ENCODE measurements at regions not wholly inside any gene's neighbourhood (a gene's known extent, or its start where the extent isn't known, plus 50 kb on each side); places are given as distances from the start of the nearest gene placed in this dataset.

- H3K36me3 ChIP-seq (ENCODE audit: control insufficient read depth, low read length), result no peaks in the 10 kb centered on the region
- H3K4me2 ChIP-seq (ENCODE audit: low read length), result no peak overlapping the region
- H3K27ac ChIP-seq (ENCODE audit: low read depth, low read length), result no peak overlapping the region
- H3K79me2 ChIP-seq (ENCODE audit: control insufficient read depth, low read length), result no peaks in the 10 kb centered on the region
- no peaks in the 10 kb centered on the region for H3K27me3 ChIP-seq (ENCODE audit: control insufficient read depth, low read length)
- H4K20me1 ChIP-seq (ENCODE audit: control insufficient read depth, insufficient read depth, low read depth, low read length), result no peaks in the 10 kb centered on the region
- no peak overlapping the region for H3K4me3 ChIP-seq (ENCODE audit: low read length)
- H3F3A ChIP-seq (ENCODE audit: control insufficient read depth, insufficient read depth), result no peaks in the 10 kb centered on the region
- H3K4me1 ChIP-seq (ENCODE audit: control insufficient read depth, low read length), result no peaks in the 10 kb centered on the region
- no peaks in the 10 kb centered on the region for H3K9me2 ChIP-seq (replicated peaks; ENCODE audit: control insufficient read depth, low read length)
- TF ChIP-seq EZH2phosphoT487 (IDR thresholded peaks at IDR 0.05; ENCODE audit: borderline replicate concordance, low read length) (no peak), CTCF (IDR thresholded peaks at IDR 0.05; ENCODE audit: low read depth, low read length, poor library complexity, severe bottlenecking) (no peak)
- no peaks in the 10 kb centered on the region for H3K9me3 ChIP-seq (ENCODE audit: control insufficient read depth, insufficient read depth, low read length)
Observed at GRCh38 chr12:23168459-23168858, 543.5 kb downstream of the ETNK1 start.

GRCh38 chr12:23169012-23169695, 544.2 kb downstream of the ETNK1 start:
- no peaks in the 10 kb centered on the region for H3K79me2 ChIP-seq (ENCODE audit: control insufficient read depth, low read length)
- no peaks in the 10 kb centered on the region for H3K9me3 ChIP-seq (ENCODE audit: control insufficient read depth, insufficient read depth, low read length)
- H3K9me2 ChIP-seq (replicated peaks; ENCODE audit: control insufficient read depth, low read length), result no peaks in the 10 kb centered on the region
- no peaks in the 10 kb centered on the region for H3K27me3 ChIP-seq (ENCODE audit: control insufficient read depth, low read length)
- no peak overlapping the region for H3K4me2 ChIP-seq (ENCODE audit: low read length)
- no peaks in the 10 kb centered on the region for H4K20me1 ChIP-seq (ENCODE audit: control insufficient read depth, insufficient read depth, low read depth, low read length)
- no peaks in the 10 kb centered on the region for H3K4me1 ChIP-seq (ENCODE audit: control insufficient read depth, low read length)
- no peaks in the 10 kb centered on the region for H3K36me3 ChIP-seq (ENCODE audit: control insufficient read depth, low read length)
- no peak overlapping the region for H3K4me3 ChIP-seq (ENCODE audit: low read length)
- no peaks in the 10 kb centered on the region for H3F3A ChIP-seq (ENCODE audit: control insufficient read depth, insufficient read depth)
- H3K27ac ChIP-seq (ENCODE audit: low read depth, low read length), result no peak overlapping the region
- TF ChIP-seq CTCF (IDR thresholded peaks at IDR 0.05; ENCODE audit: low read depth, low read length, poor library complexity, severe bottlenecking) (no peak), EZH2phosphoT487 (IDR thresholded peaks at IDR 0.05; ENCODE audit: borderline replicate concordance, low read length) (no peak)

GRCh38 chr12:23169696-23170013, 544.7 kb downstream of the ETNK1 start:
- Histone ChIP-seq H3K4me2 (ENCODE audit: low read length) (no peak overlapping the region), H3K4me1 (ENCODE audit: control insufficient read depth, low read length) (no peaks in the 10 kb centered on the region), H3K36me3 (ENCODE audit: control insufficient read depth, low read length) (no peaks in the 10 kb centered on the region), H3K79me2 (ENCODE audit: control insufficient read depth, low read length) (no peaks in the 10 kb centered on the region), H3K4me3 (ENCODE audit: low read length) (no peak overlapping the region), H3K27ac (ENCODE audit: low read depth, low read length) (no peak overlapping the region), H3K9me3 (ENCODE audit: control insufficient read depth, insufficient read depth, low read length) (no peaks in the 10 kb centered on the region), H3K27me3 (ENCODE audit: control insufficient read depth, low read length) (no peaks in the 10 kb centered on the region), H3K9me2 (replicated peaks; ENCODE audit: control insufficient read depth, low read length) (no peaks in the 10 kb centered on the region), H3F3A (ENCODE audit: control insufficient read depth, insufficient read depth) (no peaks in the 10 kb centered on the region), H4K20me1 (ENCODE audit: control insufficient read depth, insufficient read depth, low read depth, low read length) (no peaks in the 10 kb centered on the region)
- TF ChIP-seq CTCF (IDR thresholded peaks at IDR 0.05; ENCODE audit: low read depth, low read length, poor library complexity, severe bottlenecking), result no peak
- no peak for TF ChIP-seq EZH2phosphoT487 (IDR thresholded peaks at IDR 0.05; ENCODE audit: borderline replicate concordance, low read length)
